ENCODE measurements at regions not wholly inside any gene's neighbourhood (a gene's known extent, or its start where the extent isn't known, plus 50 kb on each side); places are given as distances from the start of the nearest gene placed in this dataset.
"Not testable (repeated sequence)": the region's sequence is repeated elsewhere in the genome, so short reads cannot be mapped to it uniquely, and the experiment has no call there.

GRCh38 chr6:130715058-130715457 lies 112.1 kb upstream of the SMLR1 start:
- DNase-seq (ENCODE audit: low read depth in 2 of 2): no peak

- no peak for DNase-seq (ENCODE audit: low read depth in 2 of 2)
These were observed 110.7 kb upstream of the SMLR1 start for GRCh38 chr6:130716466-130716865.

GRCh38 chr6:130717657-130718056 lies 109.5 kb upstream of the SMLR1 start:
- no peak for DNase-seq (ENCODE audit: low read depth in 2 of 2)

- no peak for DNase-seq (ENCODE audit: low read depth in 2 of 2)
These were observed 107.0 kb upstream of the SMLR1 start for GRCh38 chr6:130720076-130720715.

- no peak for DNase-seq (ENCODE audit: low read depth in 2 of 2)
These were observed 103.1 kb upstream of the SMLR1 start for GRCh38 chr6:130724089-130724488.

GRCh38 chr6:130725551-130725950 lies 101.7 kb upstream of the SMLR1 start:
- DNase-seq (ENCODE audit: low read depth in 2 of 2): no peak

- DNase-seq (ENCODE audit: low read depth in 2 of 2): not testable (repeated sequence)
These were observed 99.1 kb upstream of the SMLR1 start for GRCh38 chr6:130728064-130728463.

GRCh38 chr6:130730600-130730999 lies 96.6 kb upstream of the SMLR1 start:
- no peak for DNase-seq (ENCODE audit: low read depth in 2 of 2)

GRCh38 chr6:130734161-130734560 lies 93.0 kb upstream of the SMLR1 start:
- no peak for DNase-seq (ENCODE audit: low read depth in 2 of 2)

GRCh38 chr6:130740308-130740707 lies 86.9 kb upstream of the SMLR1 start:
- DNase-seq (ENCODE audit: low read depth in 2 of 2): no peak

GRCh38 chr6:130742131-130742681 lies 85.0 kb upstream of the SMLR1 start:
- DNase-seq (ENCODE audit: low read depth in 2 of 2): no peak

GRCh38 chr6:130743175-130743574 lies 84.0 kb upstream of the SMLR1 start:
- no peak for DNase-seq (ENCODE audit: low read depth in 2 of 2)

GRCh38 chr6:130744576-130745366 lies 82.4 kb upstream of the SMLR1 start:
- no peak for DNase-seq (ENCODE audit: low read depth in 2 of 2)

GRCh38 chr6:130748041-130748440 lies 79.2 kb upstream of the SMLR1 start:
- no peak for DNase-seq (ENCODE audit: low read depth in 2 of 2)

GRCh38 chr6:130749402-130749801 lies 77.8 kb upstream of the SMLR1 start:
- DNase-seq (ENCODE audit: low read depth in 2 of 2): no peak

GRCh38 chr6:130752267-130752666 lies 74.9 kb upstream of the SMLR1 start:
- no peak for DNase-seq (ENCODE audit: low read depth in 2 of 2)

- DNase-seq (ENCODE audit: low read depth in 2 of 2): no peak
These were observed 72.3 kb upstream of the SMLR1 start for GRCh38 chr6:130754786-130755367.

GRCh38 chr6:130755368-130756034 lies 71.7 kb upstream of the SMLR1 start:
- DNase-seq (ENCODE audit: low read depth in 2 of 2): no peak

- DNase-seq (ENCODE audit: low read depth in 2 of 2): no peak
These were observed 70.4 kb upstream of the SMLR1 start for GRCh38 chr6:130756824-130757223.

GRCh38 chr6:130758813-130759212 lies 68.4 kb upstream of the SMLR1 start:
- DNase-seq (ENCODE audit: low read depth in 2 of 2): no peak

GRCh38 chr6:130760006-130760405 lies 67.2 kb upstream of the SMLR1 start:
- DNase-seq (ENCODE audit: low read depth in 2 of 2): no peak

GRCh38 chr6:130761286-130761685 lies 65.9 kb upstream of the SMLR1 start:
- DNase-seq (ENCODE audit: low read depth in 2 of 2): no peak
